HepG2 (cell line): ENCODE measurements at regions not wholly inside any gene's neighbourhood (a gene's known extent, or its start where the extent isn't known, plus 50 kb on each side); places are given as distances from the start of the nearest gene placed in this dataset.

Experiments used
- ATAC-seq: fragments of 200-7000 bp; cut with Tn5 transposase; 3 replicates; pipeline ENCODE4 v1.9.1; 2020; ENCODE audit warnings: mild to moderate bottlenecking, moderate library complexity
- BruUV-seq: library from RNA; stranded (reverse); fragments of 400-500 nt; replicated peaks from 2 replicates; lab custom pipeline; 2021; lab: Mats Ljungman, UMichigan
- CTCF ChIA-PET: fragments of 300-600 bp; formaldehyde crosslinking; extraction: SDS; loops from one replicate; lab custom pipeline; 2021; ENCODE audit warnings: low total read pairs, inconsistent platforms, low intra/inter-chr PET ratio; lab: Yijun Ruan, JAX
- POLR2A ChIA-PET: fragments of 350-600 bp; sonication (Branson Sonifier 250); formaldehyde crosslinking; loops from one replicate; lab custom pipeline; 2020; ENCODE audit warnings: antibody characterized with exemption, inconsistent platforms; lab: Yijun Ruan, JAX
- DNase-seq: peaks from one replicate; pipeline ENCODE4 v3.0.0-alpha.2; 2015; ENCODE audit warnings: low spot score
- FAIRE-seq: peaks from 3 replicates; lab custom pipeline; 2011; peaks lifted over from hg19 to GRCh38; lab: Jason Lieb, UNC
- H2AFZ ChIP-seq: one replicate; pipeline ENCODE4 v1.6.1; 2011; ENCODE audit warnings: low read length, inconsistent platforms
- H3K27ac ChIP-seq: fragments of 300-600 bp; 3 replicates; pipeline ENCODE4 v1.8.0; 2011; ENCODE audit warnings: mixed run types, mild to moderate bottlenecking, mixed read lengths, low read length, inconsistent platforms; ENCODE audit not compliant: insufficient read depth; ENCODE audit errors: extremely low read length
- H3K27me3 ChIP-seq, 2 experiments: fragments of 200-600 bp in 1 of 2; 2 replicates in 1 of 2; 3 replicates in 1 of 2; pipeline versions ENCODE4 v1.6.0 to v1.8.0; 2011; ENCODE audit warnings: low read length in 2 of 2, mild to moderate bottlenecking in 2 of 2, moderate library complexity in 2 of 2, inconsistent platforms in 1 of 2; ENCODE audit not compliant: insufficient read depth in 2 of 2, control insufficient read depth in 1 of 2
- H3K36me3 ChIP-seq, 2 experiments: fragments of 200-600 bp in 1 of 2; replicated peaks in 1 of 2; 2 replicates in 1 of 2; 3 replicates in 1 of 2; pipeline versions ENCODE4 v1.5.1 to v1.8.0; 2011; ENCODE audit warnings: low read length in 2 of 2, inconsistent platforms in 1 of 2; ENCODE audit not compliant: insufficient read depth in 2 of 2, control insufficient read depth in 1 of 2
- H3K4me1 ChIP-seq: 2 replicates; pipeline ENCODE4 v1.5.1; 2012; ENCODE audit warnings: low read length, inconsistent platforms; ENCODE audit not compliant: insufficient read depth
- H3K4me2 ChIP-seq: 2 replicates; pipeline ENCODE4 v1.6.0; 2011; ENCODE audit warnings: low read depth, low read length, inconsistent platforms
- H3K4me3 ChIP-seq, 3 experiments: fragments of 200-600 bp in 1 of 3; sonication (generic), shearing (Covaris generic) in 1 of 3; replicated peaks in 1 of 3; 2 replicates each; pipeline ENCODE4 v1.5.1; 2011 to 2016; ENCODE audit warnings: low read length in 3 of 3, inconsistent platforms in 2 of 3, low read depth in 2 of 3, mild to moderate bottlenecking in 2 of 3, control low read depth in 1 of 3, mixed read lengths in 1 of 3; ENCODE audit not compliant: insufficient read depth in 1 of 3
- H3K79me2 ChIP-seq: one replicate; pipeline ENCODE4 v1.6.1; 2011; ENCODE audit warnings: low read length, inconsistent platforms; ENCODE audit not compliant: insufficient read depth
- H3K9ac ChIP-seq: 2 replicates; pipeline ENCODE4 v1.6.0; 2011; ENCODE audit warnings: mild to moderate bottlenecking, low read depth, low read length, inconsistent platforms; ENCODE audit not compliant: insufficient read depth
- H3K9me3 ChIP-seq: 2 replicates; pipeline ENCODE4 v1.5.1; 2012; ENCODE audit warnings: mild to moderate bottlenecking, low read length
- H4K20me1 ChIP-seq: 2 replicates; pipeline ENCODE4 v1.6.0; 2011; ENCODE audit warnings: inconsistent platforms, mild to moderate bottlenecking, low read length, moderate library complexity; ENCODE audit not compliant: insufficient read depth
- NR3C1 ChIP-seq: sonication (generic); formaldehyde crosslinking; IDR thresholded peaks from 2 replicates; pipeline ENCODE4 v1.4.0; 2020; ENCODE audit warnings: missing genetic modification reagents
- ONECUT2 ChIP-seq: sonication (generic); formaldehyde crosslinking; IDR thresholded peaks from 2 replicates; pipeline ENCODE4 v1.4.0; 2020; ENCODE audit warnings: missing genetic modification reagents
- SNAI1 ChIP-seq: sonication (generic); formaldehyde crosslinking; IDR thresholded peaks from 2 replicates; pipeline ENCODE4 v1.5.0; 2020; ENCODE audit warnings: mild to moderate bottlenecking, missing genetic modification reagents, borderline replicate concordance
- ZBTB43 ChIP-seq: sonication (generic); formaldehyde crosslinking; conservative IDR thresholded peaks from 2 replicates; pipeline ENCODE4 v1.4.0; 2020; ENCODE audit warnings: missing genetic modification reagents
- ZFP36L1 ChIP-seq: sonication (generic); formaldehyde crosslinking; IDR thresholded peaks from 2 replicates; pipeline ENCODE4 v1.8.0; 2022; ENCODE audit warnings: mild to moderate bottlenecking, missing genetic modification reagents, moderate library complexity
- ZNF329 ChIP-seq: sonication (generic); formaldehyde crosslinking; IDR thresholded peaks from 2 replicates; pipeline ENCODE4 v1.9.0; 2021; ENCODE audit warnings: low read depth, mild to moderate bottlenecking, missing genetic modification reagents
- WGBS: methylation state at CpG from one replicate; pipeline ENCODE4 v1.1.6; 2017; ENCODE audit warnings: low lambda C conversion rate; 5-methylcytosine and 5-hydroxymethylcytosine counted together
- in situ Hi-C: cut with HindIII; loops from 2 replicates; pipeline ENCODE4 v1.10.0; 2017; ENCODE audit warnings: low pct_unique_long_range_greater_than_20kb; ENCODE audit not compliant: extremely low pct_ligation_motif_present
- intact Hi-C: fragments of 100-400 bp; cut with micrococcal nuclease; formaldehyde crosslinking; loops from one replicate; pipeline ENCODE4 v1.10.0; 2022; ENCODE audit not compliant: unreplicated experiment
- TF ChIP-seq, protein P1 (sequence below): sonication (generic); formaldehyde crosslinking; IDR thresholded peaks from 2 replicates; pipeline ENCODE4 v1.5.0; 2020; ENCODE audit warnings: missing genetic modification reagents, mild to moderate bottlenecking, borderline replicate concordance

- Histone ChIP-seq H3K4me2 (no peak overlapping the region), H3K79me2 (no peaks in the 10 kb centered on the region), H3K4me3 (no peak overlapping the region), H3K27ac (no peak overlapping the region), H3K4me1 (no peaks in the 10 kb centered on the region), H4K20me1 (no peaks in the 10 kb centered on the region), H3K9ac (no peak overlapping the region), H3K36me3 (no peaks in the 10 kb centered on the region), H2AFZ (no peak overlapping the region), H3K27me3 (no peaks in the 10 kb centered on the region), H3K9me3 (no peaks in the 10 kb centered on the region)
- intact Hi-C loops: no loop called here
- TF ChIP-seq ZFP36L1 (CRISPR knock-in tag) (no peak), NR3C1 (CRISPR knock-in tag) (no peak), SNAI1 (no peak), ZBTB43 (CRISPR knock-in tag) (no peak), ONECUT2 (no peak), ZNF329 (CRISPR knock-in tag) (no peak)
- TF ChIP-seq, protein P1, sequence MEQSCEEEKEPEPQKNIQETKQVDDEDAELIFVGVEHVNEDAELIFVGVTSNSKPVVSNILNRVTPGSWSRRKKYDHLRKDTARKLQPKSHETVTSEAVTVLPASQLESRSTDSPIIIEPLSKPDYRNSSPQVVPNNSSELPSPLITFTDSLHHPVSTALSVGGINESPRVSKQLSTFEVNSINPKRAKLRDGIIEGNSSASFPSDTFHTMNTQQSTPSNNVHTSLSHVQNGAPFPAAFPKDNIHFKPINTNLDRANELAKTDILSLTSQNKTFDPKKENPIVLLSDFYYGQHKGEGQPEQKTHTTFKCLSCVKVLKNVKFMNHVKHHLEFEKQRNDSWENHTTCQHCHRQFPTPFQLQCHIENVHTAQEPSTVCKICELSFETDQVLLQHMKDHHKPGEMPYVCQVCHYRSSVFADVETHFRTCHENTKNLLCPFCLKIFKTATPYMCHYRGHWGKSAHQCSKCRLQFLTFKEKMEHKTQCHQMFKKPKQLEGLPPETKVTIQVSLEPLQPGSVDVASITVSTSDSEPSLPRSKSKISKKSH (CRISPR knock-in tag): no peak
- in situ Hi-C loops: no loop called here
- 19% methylated on average over 3 of the region's 3 CpGs for WGBS
- FAIRE-seq (no peak), ATAC-seq (no peak), DNase-seq (no peak)
- no TSS peak for BruUV-seq
- ChIA-PET CTCF (no interaction called here), POLR2A (no interaction called here)
Observed at GRCh38 chr11:88414981-88415413, 77.5 kb upstream of the CTSC start.
